ENCODE measurements at regions not wholly inside any gene's neighbourhood (a gene's known extent, or its start where the extent isn't known, plus 50 kb on each side); places are given as distances from the start of the nearest gene placed in this dataset.

DNA sequence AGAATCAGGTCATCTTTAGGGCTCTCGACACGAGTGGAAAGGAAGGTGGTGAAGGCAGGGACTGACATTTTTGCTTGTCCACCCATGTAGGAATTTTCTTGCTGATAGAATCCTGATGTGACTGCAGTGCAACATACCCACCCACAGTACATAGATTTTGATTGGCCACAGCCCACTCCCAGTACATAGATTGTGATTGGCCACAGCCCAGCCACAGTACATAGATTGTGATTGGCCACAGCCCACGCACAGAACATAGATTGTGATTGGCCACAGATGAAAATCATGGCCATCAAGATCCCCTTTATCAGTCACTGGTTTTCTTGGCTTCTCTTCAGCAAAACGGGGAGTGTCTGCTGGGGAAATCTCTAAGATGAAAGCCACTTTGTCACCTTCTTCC, 1041.5 kb downstream of the AACS start:
- no peak for TF ChIP-seq CTCF (IDR thresholded peaks at IDR 0.05; ENCODE audit: low read length, missing control alignments)
- DNase-seq (ENCODE audit: low read depth), result no peak
- no peak overlapping the region for H3K4me3 ChIP-seq (replicated peaks; ENCODE audit: low read depth, low read length)

DNA sequence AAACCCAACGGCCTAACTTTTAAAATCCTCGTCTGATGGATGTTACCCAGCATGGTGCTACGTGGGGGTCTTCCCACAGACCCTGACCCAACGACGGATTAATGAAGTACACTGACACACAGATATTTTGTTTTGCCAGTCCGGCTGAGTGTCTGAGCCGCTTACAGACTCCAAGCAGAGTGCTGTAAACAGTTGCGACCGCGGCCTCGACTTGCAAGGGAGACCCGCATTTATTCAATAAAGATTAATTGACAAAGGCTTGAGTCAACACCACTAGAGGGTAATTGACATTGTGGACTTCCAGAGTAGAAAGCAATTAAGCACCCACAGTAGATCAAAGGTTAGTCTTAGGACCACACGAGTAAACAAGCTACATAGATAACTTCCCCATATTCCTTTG, 1042.4 kb downstream of the AACS start:
- no peak overlapping the region for H3K4me3 ChIP-seq (replicated peaks; ENCODE audit: low read depth, low read length)
- TF ChIP-seq CTCF (IDR thresholded peaks at IDR 0.05; ENCODE audit: low read length, missing control alignments), result no peak
- DNase-seq (ENCODE audit: low read depth), result no peak

DNA sequence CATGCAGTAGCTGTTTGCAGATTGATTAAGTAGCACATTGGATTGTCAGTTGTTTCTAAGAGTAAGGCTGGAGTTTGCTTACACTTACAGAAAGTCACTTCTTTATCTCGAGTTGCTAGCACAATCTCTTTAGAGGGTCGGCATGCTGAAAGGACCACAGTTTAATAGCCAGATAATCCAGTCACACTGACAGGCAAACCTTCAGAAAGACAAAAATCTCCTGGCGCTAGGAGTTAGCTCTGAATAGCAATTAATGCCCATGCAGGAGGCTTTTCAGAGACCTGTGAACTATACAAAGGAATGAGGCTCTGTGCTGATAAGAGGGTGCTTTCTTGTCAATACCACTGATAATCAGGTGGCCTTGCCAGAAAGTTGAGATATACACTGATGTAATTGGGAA, 1043.0 kb downstream of the AACS start:
- H3K4me3 ChIP-seq (replicated peaks; ENCODE audit: low read depth, low read length), result no peak overlapping the region
- TF ChIP-seq CTCF (IDR thresholded peaks at IDR 0.05; ENCODE audit: low read length, missing control alignments), result no peak
- no peak for DNase-seq (ENCODE audit: low read depth)

DNA sequence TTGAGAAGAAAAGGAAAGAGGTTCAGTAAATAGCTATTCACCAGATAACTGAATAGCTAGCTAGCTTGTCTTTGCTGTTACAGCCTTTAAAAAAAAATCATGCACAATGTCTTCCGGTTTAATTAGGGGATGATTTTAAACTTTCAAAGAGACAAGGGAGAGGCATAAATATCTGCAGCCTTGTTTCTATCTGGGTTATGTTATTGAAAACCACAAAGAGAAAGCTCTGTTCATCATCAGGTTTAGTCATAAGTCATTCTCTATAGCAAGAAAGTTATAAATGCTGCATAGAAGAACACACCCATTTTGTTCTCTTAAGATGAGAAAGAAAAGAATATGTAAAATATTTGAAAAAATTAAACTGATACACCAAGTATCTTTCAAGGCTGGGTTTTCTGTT, 1046.9 kb downstream of the AACS start:
- H3K4me3 ChIP-seq (replicated peaks; ENCODE audit: low read depth, low read length), result no peak overlapping the region
- no peak for DNase-seq (ENCODE audit: low read depth)
- no peak for TF ChIP-seq CTCF (IDR thresholded peaks at IDR 0.05; ENCODE audit: low read length, missing control alignments)

DNA sequence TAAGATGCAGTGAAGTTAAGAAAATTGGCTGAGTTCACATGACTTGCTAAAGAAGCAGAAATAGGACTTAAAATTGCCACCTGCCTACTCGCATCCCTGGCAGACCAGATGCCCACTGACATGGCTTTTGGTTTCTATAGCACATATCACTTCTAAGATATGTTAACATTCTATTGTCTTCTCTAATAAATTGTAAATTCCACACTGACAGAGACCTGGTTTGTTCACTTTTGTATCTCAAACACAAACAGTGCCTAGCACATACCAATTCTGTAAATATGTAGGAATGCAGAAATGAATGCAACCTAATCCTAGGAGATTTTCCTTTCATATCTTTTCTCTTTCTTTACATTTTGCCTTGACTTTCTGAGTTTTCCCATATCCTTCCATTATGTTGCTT, 1047.6 kb downstream of the AACS start:
- no peak for DNase-seq (ENCODE audit: low read depth)
- TF ChIP-seq CTCF (IDR thresholded peaks at IDR 0.05; ENCODE audit: low read length, missing control alignments), result no peak

GRCh38 chr12:126114441-126114840, 1049.2 kb downstream of the AACS start:
- no peak overlapping the region for H3K4me3 ChIP-seq (replicated peaks; ENCODE audit: low read depth, low read length)
- DNase-seq (ENCODE audit: low read depth), result no peak
- TF ChIP-seq CTCF (IDR thresholded peaks at IDR 0.05; ENCODE audit: low read length, missing control alignments), result no peak

More for the DNA sequence above, 1047.6 kb downstream of the AACS start:
- H3K4me3 ChIP-seq (replicated peaks; ENCODE audit: low read depth, low read length), result no peak overlapping the region

GRCh38 chr12:126117502-126117901, 1052.3 kb downstream of the AACS start:
- no peak overlapping the region for H3K4me3 ChIP-seq (replicated peaks; ENCODE audit: low read depth, low read length)
- no peak for TF ChIP-seq CTCF (IDR thresholded peaks at IDR 0.05; ENCODE audit: low read length, missing control alignments)

More at GRCh38 chr12:126117502-126117901, 1052.3 kb downstream of the AACS start:
- DNase-seq (ENCODE audit: low read depth), result no peak

Data from fibroblast of pulmonary artery (primary cell).